Coronary artery (tissue), 2 donors: ENCODE measurements at regions not wholly inside any gene's neighbourhood (a gene's known extent, or its start where the extent isn't known, plus 50 kb on each side); places are given as distances from the start of the nearest gene placed in this dataset.

ENCODE experiments used
- DNase-seq: peaks from one replicate; pipeline ENCODE4 v3.0.0-alpha.2; 2017; ENCODE audit warnings: low spot score
- H3K27ac ChIP-seq, 2 donors: fragments of 200-600 bp; sonication (generic); one replicate each; pipeline ENCODE4 v1.5.1; 2016 to 2019
- H3K4me3 ChIP-seq: fragments of 200-600 bp; sonication (generic); 2 replicates; pipeline ENCODE4 v1.5.1; 2016; ENCODE audit warnings: mild to moderate bottlenecking, moderate library complexity
- CTCF ChIP-seq: fragments of 200-600 bp; sonication (generic); IDR thresholded peaks from one replicate; pipeline ENCODE4 v1.5.1; 2019; ENCODE audit warnings: antibody characterized with exemption

DNA sequence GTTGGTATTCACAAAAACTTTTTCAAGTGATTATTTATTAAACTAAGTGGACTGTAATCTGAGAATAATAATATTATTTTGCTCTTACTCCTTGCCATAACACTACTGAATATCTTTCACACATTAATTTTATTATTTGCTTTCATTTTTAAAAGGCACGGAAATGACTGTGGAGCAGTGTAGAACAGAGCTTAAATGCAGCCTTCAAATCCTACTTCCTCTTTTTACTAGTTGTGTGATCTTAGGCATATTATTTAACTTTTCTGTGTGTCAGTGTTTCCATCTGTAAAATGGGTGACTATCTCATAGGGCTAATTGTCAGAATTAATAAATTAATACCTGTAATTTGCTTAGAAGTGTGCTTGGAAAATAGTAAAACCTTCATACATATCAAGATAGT lies 55.5 kb upstream of the SLC8A1 start:
- H3K27ac ChIP-seq = no peak overlapping the region
- no peak overlapping the region for H3K4me3 ChIP-seq
- no peak for DNase-seq
- no peak for TF ChIP-seq CTCF

GRCh38 chr2:40510304-40510703 lies 58.4 kb upstream of the SLC8A1 start:
- no peak for TF ChIP-seq CTCF
- DNase-seq = no peak
- Histone ChIP-seq H3K4me3 (peak overlapping the region; percentile 68), H3K27ac (no peak overlapping the region)

GRCh38 chr2:40511661-40512213 lies 59.8 kb upstream of the SLC8A1 start:
- Histone ChIP-seq H3K27ac (peak overlapping the region; percentile 65 to 74), H3K4me3 (peak overlapping the region; percentile 68)
- no peak for TF ChIP-seq CTCF
- no peak for DNase-seq

DNA sequence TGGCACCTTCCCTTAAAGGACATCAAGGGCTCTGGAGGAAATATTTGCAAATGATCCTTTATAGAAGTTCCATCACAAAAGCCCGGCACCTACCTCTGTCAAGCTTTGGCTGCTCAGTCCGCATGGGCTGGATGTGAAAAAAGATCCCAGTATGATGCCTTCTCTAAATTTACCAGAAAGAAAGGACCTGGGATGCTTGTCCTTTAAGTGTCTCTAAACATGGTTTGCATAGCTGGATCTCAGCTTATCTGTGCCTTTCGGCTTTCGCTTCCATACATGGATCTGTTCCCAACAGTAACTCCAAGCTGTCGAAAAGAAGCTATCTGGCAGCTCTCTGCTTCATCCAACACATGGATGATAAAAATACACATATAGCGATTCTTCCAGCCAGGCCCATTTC lies 60.4 kb upstream of the SLC8A1 start:
- DNase-seq = no peak
- Histone ChIP-seq H3K27ac (peak overlapping the region; percentile 65 to 74), H3K4me3 (peak overlapping the region; percentile 68)
- TF ChIP-seq CTCF = no peak

GRCh38 chr2:40513201-40513600 lies 61.3 kb upstream of the SLC8A1 start:
- Histone ChIP-seq H3K27ac (no peak overlapping the region), H3K4me3 (peak overlapping the region; percentile 68)
- DNase-seq = no peak
- TF ChIP-seq CTCF = no peak

DNA sequence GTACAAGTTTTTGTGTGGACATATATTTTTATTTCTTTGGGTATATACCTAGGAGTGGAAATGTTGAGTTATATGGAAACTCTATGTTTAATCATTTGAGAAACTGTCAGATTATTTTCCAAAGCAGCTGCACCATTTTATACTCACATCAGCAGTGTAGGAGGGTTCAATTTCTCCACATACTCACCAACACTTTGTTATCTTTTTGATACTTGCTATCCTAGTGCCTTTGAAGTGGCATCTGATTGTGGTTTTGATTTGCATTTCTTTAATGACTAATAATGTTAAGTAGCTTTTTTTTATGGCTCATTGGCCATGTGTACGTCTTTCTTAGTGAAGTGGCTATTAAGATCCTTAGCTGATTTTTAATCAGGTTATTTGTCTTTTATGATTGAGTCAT lies 64.7 kb upstream of the SLC8A1 start:
- DNase-seq = no peak
- Histone ChIP-seq H3K4me3 (no peak overlapping the region), H3K27ac (no peak overlapping the region)
- TF ChIP-seq CTCF = no peak

DNA sequence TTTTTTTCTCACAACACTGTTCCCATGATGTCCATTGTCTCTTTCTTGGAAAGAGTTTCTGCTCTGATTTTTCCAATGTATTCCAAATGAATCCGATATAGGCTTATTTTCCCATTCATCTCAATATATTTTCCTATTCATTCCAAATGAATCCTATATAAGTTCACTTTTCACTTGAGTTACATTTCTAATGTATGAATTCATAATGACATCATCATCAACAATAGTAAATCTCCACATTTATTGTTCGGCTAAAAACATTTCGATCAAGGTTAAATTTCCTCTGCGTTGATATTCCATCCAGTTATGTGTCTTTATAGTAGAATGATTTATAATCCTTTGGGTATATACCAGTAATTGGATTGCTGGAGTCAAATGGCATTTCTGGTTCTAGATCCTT lies 76.7 kb upstream of the SLC8A1 start:
- Histone ChIP-seq H3K4me3 (no peak overlapping the region), H3K27ac (no peak overlapping the region)
- TF ChIP-seq CTCF = no peak
- DNase-seq = no peak
